Fibroblast of skin of abdomen (primary cell): ENCODE measurements at regions not wholly inside any gene's neighbourhood (a gene's known extent, or its start where the extent isn't known, plus 50 kb on each side); places are given as distances from the start of the nearest gene placed in this dataset.

Experiments used
- DNase-seq: peaks from one replicate; pipeline ENCODE4 v3.0.0-alpha.2; 2013

- DNase-seq: no peak
Observed at GRCh38 chr19:5235458-5236219, 105.0 kb downstream of the PTPRS start.

- no peak for DNase-seq
Observed at GRCh38 chr19:5234412-5234811, 106.2 kb downstream of the PTPRS start.

GRCh38 chr19:5232798-5233505 is 107.7 kb downstream of the PTPRS start:
- peak; percentile 9 for DNase-seq

GRCh38 chr19:5231857-5232678 is 108.5 kb downstream of the PTPRS start:
- peak; percentile 12 for DNase-seq

- no peak for DNase-seq
Observed at GRCh38 chr19:5230730-5231555, 109.7 kb downstream of the PTPRS start.

- no peak for DNase-seq
Observed at GRCh38 chr19:5229778-5230335, 110.8 kb downstream of the PTPRS start.

- no peak for DNase-seq
Observed at GRCh38 chr19:5228932-5229777, 111.5 kb downstream of the PTPRS start.

- no peak for DNase-seq
Observed at GRCh38 chr19:5228490-5228889, 112.1 kb downstream of the PTPRS start.

- no peak for DNase-seq
Observed at GRCh38 chr19:5225486-5226345, 114.9 kb downstream of the PTPRS start.

- DNase-seq: no peak
Observed at GRCh38 chr19:5224480-5224879, 116.1 kb downstream of the PTPRS start.

- DNase-seq: no peak
Observed at GRCh38 chr19:5222821-5223321, 117.7 kb downstream of the PTPRS start.

- DNase-seq: no peak
Observed at GRCh38 chr19:5222178-5222577, 118.4 kb downstream of the PTPRS start.

- no peak for DNase-seq
Observed at GRCh38 chr19:5220866-5221265, 119.7 kb downstream of the PTPRS start.

GRCh38 chr19:5220361-5220760 is 120.3 kb downstream of the PTPRS start:
- DNase-seq: no peak

GRCh38 chr19:5219551-5220304 is 120.9 kb downstream of the PTPRS start:
- DNase-seq: no peak

- no peak for DNase-seq
Observed at GRCh38 chr19:5218963-5219530, 121.6 kb downstream of the PTPRS start.

- no peak for DNase-seq
Observed at GRCh38 chr19:5218255-5218855, 122.3 kb downstream of the PTPRS start.

- DNase-seq: no peak
Observed at GRCh38 chr19:5217171-5217570, 123.4 kb downstream of the PTPRS start.
